Tibial nerve (tissue), 4 donors: ENCODE measurements at regions not wholly inside any gene's neighbourhood (a gene's known extent, or its start where the extent isn't known, plus 50 kb on each side); places are given as distances from the start of the nearest gene placed in this dataset.

Experiments
- DNase-seq, 2 donors: peaks; one replicate each; pipeline ENCODE4 v3.0.0-alpha.2; 2019; ENCODE audit warnings: low spot score in 2 of 2
- H3K27ac ChIP-seq, 4 donors: fragments of 200-600 bp; sonication (generic) in 3 of 4; one replicate each; pipeline ENCODE4 v1.5.1; 2017 to 2019; ENCODE audit warnings: mild to moderate bottlenecking in 1 of 4
- H3K27me3 ChIP-seq, 2 donors: fragments of 200-600 bp; sonication (generic) in 1 of 2; one replicate each; pipeline versions ENCODE4 v1.5.1 to v1.6.0; 2017 to 2019
- H3K36me3 ChIP-seq, 3 donors: fragments of 200-600 bp; sonication (generic); one replicate each; pipeline ENCODE4 v1.5.1; 2018 to 2019
- H3K4me1 ChIP-seq, 4 donors: fragments of 200-600 bp; sonication (generic) in 3 of 4; one replicate each; pipeline ENCODE4 v1.5.1; 2017 to 2019
- H3K4me3 ChIP-seq, 4 donors: fragments of 200-600 bp; sonication (generic) in 3 of 4; one replicate each; pipeline ENCODE4 v1.5.1; 2017 to 2019; ENCODE audit warnings: mild to moderate bottlenecking in 1 of 4, moderate library complexity in 1 of 4
- H3K9me3 ChIP-seq, 4 donors: fragments of 200-600 bp; sonication (generic) in 3 of 4; one replicate each; pipeline ENCODE4 v1.5.1; 2017 to 2019
- CTCF ChIP-seq, 5 experiments: fragments of 200-600 bp in 3 of 5; fragments of 450-650 bp in 2 of 5; sonication (generic) in 3 of 5; IDR thresholded peaks; one replicate each; pipeline ENCODE4 v1.5.1; 2016 to 2019; ENCODE audit warnings: antibody characterized with exemption in 5 of 5, mild to moderate bottlenecking in 3 of 5, moderate library complexity in 2 of 5
- EP300 ChIP-seq, 2 donors: sonication (generic); formaldehyde crosslinking; IDR thresholded peaks; one replicate each; pipeline ENCODE4 v1.6.1; 2017; ENCODE audit warnings: antibody characterized with exemption in 2 of 2, mild to moderate bottlenecking in 1 of 2
- POLR2A ChIP-seq, 2 donors: fragments of 450-650 bp; IDR thresholded peaks; one replicate each; pipeline ENCODE4 v1.6.1; 2017; ENCODE audit warnings: antibody characterized with exemption in 2 of 2, mild to moderate bottlenecking in 2 of 2, moderate library complexity in 2 of 2
- WGBS, 2 donors: methylation state at CpG; one replicate each; pipeline ENCODE4 v1.1.5; 2018; 5-methylcytosine and 5-hydroxymethylcytosine counted together

- 97 to 100% methylated on average over 1 of the region's 1 CpG for WGBS, 2 donors
- H3K27ac ChIP-seq, result no peak overlapping the region
- H3K4me3 ChIP-seq, result no peak overlapping the region
- H3K27me3 ChIP-seq, result no peaks in the 10 kb centered on the region
- H3K36me3 ChIP-seq, result no peaks in the 10 kb centered on the region
- DNase-seq, result no peak
- no peaks in the 10 kb centered on the region for H3K9me3 ChIP-seq
- no peak for TF ChIP-seq EP300 (IDR thresholded peaks at IDR 0.05)
- TF ChIP-seq CTCF (IDR thresholded peaks at IDR 0.05), result no peak
- no peak for TF ChIP-seq POLR2A (IDR thresholded peaks at IDR 0.05)
- no peaks in the 10 kb centered on the region for H3K4me1 ChIP-seq
Observed at GRCh38 chr1:219337588-219337987, 163.9 kb downstream of the LYPLAL1 start.

- no peak for TF ChIP-seq EP300 (IDR thresholded peaks at IDR 0.05)
- no peak for TF ChIP-seq POLR2A (IDR thresholded peaks at IDR 0.05)
- no peak for TF ChIP-seq CTCF (IDR thresholded peaks at IDR 0.05)
- Histone ChIP-seq H3K27me3 (no peaks in the 10 kb centered on the region), H3K4me3 (no peak overlapping the region), H3K9me3 (no peaks in the 10 kb centered on the region), H3K4me1 (no peaks in the 10 kb centered on the region), H3K36me3 (no peaks in the 10 kb centered on the region), H3K27ac (no peak overlapping the region)
- 90 to 92% methylated on average over 1 of the region's 1 CpG for WGBS, 2 donors
- DNase-seq, result no peak
Observed at GRCh38 chr1:219333626-219334025, 159.9 kb downstream of the LYPLAL1 start.

- WGBS, 2 donors, result 93 to 94% methylated on average over 5 of the region's 5 CpGs
- no peak for DNase-seq
Observed at GRCh38 chr1:219331424-219331823, 157.7 kb downstream of the LYPLAL1 start.

GRCh38 chr1:219330669-219331068 lies 157.0 kb downstream of the LYPLAL1 start:
- Histone ChIP-seq H3K9me3 (no peaks in the 10 kb centered on the region), H3K27me3 (no peaks in the 10 kb centered on the region), H3K4me1 (no peaks in the 10 kb centered on the region), H3K4me3 (no peak overlapping the region), H3K27ac (no peak overlapping the region), H3K36me3 (peaks cover 0 to 8% (median 0%) of the 10 kb centered on the region in 3 donors)
- TF ChIP-seq POLR2A (IDR thresholded peaks at IDR 0.05), result no peak
- no peak for TF ChIP-seq CTCF (IDR thresholded peaks at IDR 0.05)
- no peak for TF ChIP-seq EP300 (IDR thresholded peaks at IDR 0.05)
- DNase-seq, result no peak
- WGBS, 2 donors, result 45 to 73% methylated on average over 2 of the region's 2 CpGs

More at GRCh38 chr1:219331424-219331823, 157.7 kb downstream of the LYPLAL1 start:
- Histone ChIP-seq H3K36me3 (peaks cover 0 to 8% (median 0%) of the 10 kb centered on the region in 3 donors), H3K27me3 (no peaks in the 10 kb centered on the region), H3K4me3 (no peak overlapping the region), H3K9me3 (no peaks in the 10 kb centered on the region), H3K27ac (no peak overlapping the region), H3K4me1 (no peaks in the 10 kb centered on the region)
- TF ChIP-seq EP300 (IDR thresholded peaks at IDR 0.05) (no peak), CTCF (IDR thresholded peaks at IDR 0.05) (no peak), POLR2A (IDR thresholded peaks at IDR 0.05) (no peak)

GRCh38 chr1:219330001-219330400 lies 156.3 kb downstream of the LYPLAL1 start:
- H3K36me3 ChIP-seq, result peaks cover 0 to 8% (median 0%) of the 10 kb centered on the region in 3 donors
- TF ChIP-seq POLR2A (IDR thresholded peaks at IDR 0.05) (no peak), EP300 (IDR thresholded peaks at IDR 0.05) (no peak)

GRCh38 chr1:219329578-219329977 lies 155.9 kb downstream of the LYPLAL1 start:
- H3K27me3 ChIP-seq, result no peaks in the 10 kb centered on the region
- WGBS, 2 donors, result 39 to 51% methylated on average over 4 of the region's 4 CpGs
- H3K27ac ChIP-seq, result no peak overlapping the region
- H3K4me3 ChIP-seq, result no peak overlapping the region
- H3K9me3 ChIP-seq, result no peaks in the 10 kb centered on the region
- no peaks in the 10 kb centered on the region for H3K4me1 ChIP-seq
- no peak for TF ChIP-seq EP300 (IDR thresholded peaks at IDR 0.05)
- no peak for TF ChIP-seq POLR2A (IDR thresholded peaks at IDR 0.05)
- no peak for TF ChIP-seq CTCF (IDR thresholded peaks at IDR 0.05)
- H3K36me3 ChIP-seq, result peaks cover 0 to 8% (median 0%) of the 10 kb centered on the region in 3 donors
- DNase-seq, result no peak

More at GRCh38 chr1:219330001-219330400, 156.3 kb downstream of the LYPLAL1 start:
- no peaks in the 10 kb centered on the region for H3K4me1 ChIP-seq
- no peak for DNase-seq
- no peaks in the 10 kb centered on the region for H3K9me3 ChIP-seq
- no peaks in the 10 kb centered on the region for H3K27me3 ChIP-seq
- no peak overlapping the region for H3K4me3 ChIP-seq
- H3K27ac ChIP-seq, result no peak overlapping the region
